ENCODE measurements at regions not wholly inside any gene's neighbourhood (a gene's known extent, or its start where the extent isn't known, plus 50 kb on each side); places are given as distances from the start of the nearest gene placed in this dataset.
"Not testable (repeated sequence)": the region's sequence is repeated elsewhere in the genome, so short reads cannot be mapped to it uniquely, and the experiment has no call there.

GRCh38 chr2:111366641-111367029 lies 245.9 kb downstream of the BCL2L11 start:
- not testable (repeated sequence) for DNase-seq (ENCODE audit: low read depth)

GRCh38 chr2:111367080-111367479 lies 246.4 kb downstream of the BCL2L11 start:
- not testable (repeated sequence) for DNase-seq (ENCODE audit: low read depth)

- DNase-seq (ENCODE audit: low read depth) = not testable (repeated sequence)
Observed at GRCh38 chr2:111367871-111368270, 247.2 kb downstream of the BCL2L11 start.

- not testable (repeated sequence) for DNase-seq (ENCODE audit: low read depth)
Observed at GRCh38 chr2:111368288-111368687, 247.6 kb downstream of the BCL2L11 start.

GRCh38 chr2:111373060-111373459 lies 252.3 kb downstream of the BCL2L11 start:
- not testable (repeated sequence) for DNase-seq (ENCODE audit: low read depth)

GRCh38 chr2:111373989-111374388 lies 253.3 kb downstream of the BCL2L11 start:
- not testable (repeated sequence) for DNase-seq (ENCODE audit: low read depth)

GRCh38 chr2:111374734-111375133 lies 254.0 kb downstream of the BCL2L11 start:
- not testable (repeated sequence) for DNase-seq (ENCODE audit: low read depth)

GRCh38 chr2:111375320-111375883 lies 254.7 kb downstream of the BCL2L11 start:
- DNase-seq (ENCODE audit: low read depth) = not testable (repeated sequence)

GRCh38 chr2:111376272-111376970 lies 255.7 kb downstream of the BCL2L11 start:
- not testable (repeated sequence) for DNase-seq (ENCODE audit: low read depth)

- DNase-seq (ENCODE audit: low read depth) = not testable (repeated sequence)
Observed at GRCh38 chr2:111376971-111377352, 256.2 kb downstream of the BCL2L11 start.

GRCh38 chr2:111377386-111377959 lies 256.8 kb downstream of the BCL2L11 start:
- DNase-seq (ENCODE audit: low read depth) = not testable (repeated sequence)

GRCh38 chr2:111378348-111378747 lies 257.6 kb downstream of the BCL2L11 start:
- not testable (repeated sequence) for DNase-seq (ENCODE audit: low read depth)

- not testable (repeated sequence) for DNase-seq (ENCODE audit: low read depth)
Observed at GRCh38 chr2:111380733-111381439, 260.2 kb downstream of the BCL2L11 start.

- DNase-seq (ENCODE audit: low read depth) = not testable (repeated sequence)
Observed at GRCh38 chr2:111381530-111382306, 261.0 kb downstream of the BCL2L11 start.

- not testable (repeated sequence) for DNase-seq (ENCODE audit: low read depth)
Observed at GRCh38 chr2:111382507-111382906, 261.8 kb downstream of the BCL2L11 start.

- DNase-seq (ENCODE audit: low read depth) = not testable (repeated sequence)
Observed at GRCh38 chr2:111383311-111383710, 262.6 kb downstream of the BCL2L11 start.

GRCh38 chr2:111385226-111385957 lies 264.7 kb downstream of the BCL2L11 start:
- not testable (repeated sequence) for DNase-seq (ENCODE audit: low read depth)

GRCh38 chr2:111390605-111391004 lies 269.9 kb downstream of the BCL2L11 start:
- not testable (repeated sequence) for DNase-seq (ENCODE audit: low read depth)

- DNase-seq (ENCODE audit: low read depth) = peak; percentile 67
Observed at GRCh38 chr2:111395350-111396128, 274.8 kb downstream of the BCL2L11 start.

- DNase-seq (ENCODE audit: low read depth) = not testable (repeated sequence)
Observed at GRCh38 chr2:111400598-111401253, 280.0 kb downstream of the BCL2L11 start.

Measured in activated T-cell treated with anti-CD3 and anti-CD28 coated beads for 48 hours (primary cell).